ENCODE measurements at regions not wholly inside any gene's neighbourhood (a gene's known extent, or its start where the extent isn't known, plus 50 kb on each side); places are given as distances from the start of the nearest gene placed in this dataset.

DNA sequence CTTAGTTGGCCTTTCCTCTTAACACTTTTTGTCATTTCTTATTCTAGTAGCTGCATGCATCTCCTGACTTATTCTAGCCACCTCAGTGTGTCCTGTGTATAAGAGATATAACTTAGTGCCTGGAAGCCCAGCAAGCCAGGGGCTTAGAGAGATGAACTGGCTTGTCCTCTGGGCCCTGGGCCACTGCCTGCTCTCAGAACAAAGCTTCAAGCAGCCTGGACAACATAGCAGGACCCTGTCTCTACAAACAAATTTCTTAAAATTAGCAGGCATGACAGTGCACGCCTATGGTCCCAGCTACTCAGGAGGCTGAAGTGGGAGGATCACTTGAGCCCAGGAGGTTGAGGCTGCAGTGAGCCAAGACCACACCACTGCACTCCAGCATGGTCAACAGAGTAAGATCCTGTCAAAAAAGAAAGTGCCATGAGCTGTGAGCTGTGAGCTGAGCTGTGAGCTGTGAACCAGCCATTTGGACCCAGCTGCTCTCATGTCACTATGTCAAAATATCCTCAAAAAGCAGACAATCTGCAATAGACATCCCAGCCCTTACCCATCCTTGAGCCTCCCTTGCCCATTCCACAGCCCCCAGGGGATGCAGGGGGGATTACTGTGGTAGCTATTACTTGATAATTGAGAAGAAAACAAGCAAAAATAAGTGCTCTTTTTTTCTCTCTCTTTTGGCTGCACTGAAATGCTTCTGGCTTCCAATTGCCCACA lies 174.5 kb downstream of the OPA1 start:
- Histone ChIP-seq H3K4me1 (no peaks in the 10 kb centered on the region), H3K9me3 (no peaks in the 10 kb centered on the region), H3K27ac (no peak overlapping the region), H3K4me3 (no peak overlapping the region), H3K27me3 (no peaks in the 10 kb centered on the region), H3K36me3 (no peaks in the 10 kb centered on the region)
- TF ChIP-seq CTCF (IDR thresholded peaks at IDR 0.05) (no peak), POLR2A (IDR thresholded peaks at IDR 0.05) (no peak)
- no peak for DNase-seq

DNA sequence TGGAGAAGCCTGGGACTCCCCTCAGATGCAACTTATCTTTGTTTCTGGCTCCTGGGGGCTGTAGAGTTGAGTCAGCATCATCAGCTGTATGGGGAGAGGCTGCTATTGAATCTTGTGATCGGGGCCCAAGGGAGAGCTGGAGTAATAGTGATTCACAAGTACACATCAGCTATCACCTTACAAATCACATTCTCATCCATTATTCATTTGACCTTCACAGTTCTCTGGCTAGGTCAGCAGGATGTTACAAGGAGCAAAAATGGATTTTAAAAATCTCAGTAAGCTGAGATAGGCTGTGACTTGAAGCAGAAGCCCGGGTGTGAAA lies 175.0 kb downstream of the OPA1 start:
- Histone ChIP-seq H3K9me3 (no peaks in the 10 kb centered on the region), H3K4me3 (no peak overlapping the region), H3K27me3 (no peaks in the 10 kb centered on the region), H3K4me1 (no peaks in the 10 kb centered on the region), H3K27ac (no peak overlapping the region), H3K36me3 (no peaks in the 10 kb centered on the region)
- TF ChIP-seq POLR2A (IDR thresholded peaks at IDR 0.05) (no peak), CTCF (IDR thresholded peaks at IDR 0.05) (no peak)
- DNase-seq = no peak

GRCh38 chr3:193769437-193769836 lies 176.4 kb downstream of the OPA1 start:
- no peaks in the 10 kb centered on the region for H3K9me3 ChIP-seq
- H3K27ac ChIP-seq = no peak overlapping the region
- H3K4me3 ChIP-seq = no peak overlapping the region
- TF ChIP-seq POLR2A (IDR thresholded peaks at IDR 0.05) (no peak), CTCF (IDR thresholded peaks at IDR 0.05) (no peak)
- no peaks in the 10 kb centered on the region for H3K4me1 ChIP-seq
- H3K27me3 ChIP-seq = no peaks in the 10 kb centered on the region
- H3K36me3 ChIP-seq = no peaks in the 10 kb centered on the region
- DNase-seq = no peak

- no peaks in the 10 kb centered on the region for H3K9me3 ChIP-seq
- H3K4me1 ChIP-seq = no peaks in the 10 kb centered on the region
- no peak overlapping the region for H3K27ac ChIP-seq
- no peak for TF ChIP-seq POLR2A (IDR thresholded peaks at IDR 0.05)
- TF ChIP-seq CTCF (IDR thresholded peaks at IDR 0.05) = no peak
- no peak for DNase-seq
- H3K27me3 ChIP-seq = no peaks in the 10 kb centered on the region
- no peaks in the 10 kb centered on the region for H3K36me3 ChIP-seq
- no peak overlapping the region for H3K4me3 ChIP-seq
Observed at GRCh38 chr3:193771011-193771652, 178.1 kb downstream of the OPA1 start.

GRCh38 chr3:193771653-193772421 lies 178.8 kb downstream of the OPA1 start:
- H3K27ac ChIP-seq = no peak overlapping the region
- no peaks in the 10 kb centered on the region for H3K9me3 ChIP-seq
- no peaks in the 10 kb centered on the region for H3K27me3 ChIP-seq
- no peaks in the 10 kb centered on the region for H3K36me3 ChIP-seq
- H3K4me1 ChIP-seq = peaks cover 0 to under 1% (median 0%) of the 10 kb centered on the region in 4 donors
- TF ChIP-seq POLR2A (IDR thresholded peaks at IDR 0.05) (no peak), CTCF (IDR thresholded peaks at IDR 0.05) (no peak)
- no peak overlapping the region for H3K4me3 ChIP-seq
- DNase-seq = no peak
